HK-2 (cell line): ENCODE measurements at regions not wholly inside any gene's neighbourhood (a gene's known extent, or its start where the extent isn't known, plus 50 kb on each side); places are given as distances from the start of the nearest gene placed in this dataset.

Experiments
- DNase-seq: peaks from one replicate; pipeline ENCODE4 v3.0.0-alpha.2; 2018; ENCODE audit not compliant: unreplicated experiment

DNA sequence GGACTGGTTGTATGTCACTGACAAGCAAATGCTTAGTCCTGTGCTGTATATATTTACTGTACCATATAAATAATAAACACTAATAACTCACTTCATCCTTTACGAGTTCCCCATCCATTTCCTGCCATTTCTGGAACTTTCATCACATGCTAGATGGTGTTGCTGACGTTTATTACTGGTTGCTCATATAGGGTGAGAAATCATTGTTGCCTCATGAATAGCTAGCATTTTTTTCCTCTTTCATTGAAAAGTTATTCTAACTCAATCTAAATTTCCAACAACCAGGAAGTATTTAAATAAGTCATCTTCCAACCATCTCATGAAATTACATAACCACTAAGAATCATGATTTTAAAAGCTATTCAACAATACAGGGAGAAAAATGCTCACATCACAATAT, 88.6 kb upstream of the RCN1 start:
- DNase-seq, result no peak

DNA sequence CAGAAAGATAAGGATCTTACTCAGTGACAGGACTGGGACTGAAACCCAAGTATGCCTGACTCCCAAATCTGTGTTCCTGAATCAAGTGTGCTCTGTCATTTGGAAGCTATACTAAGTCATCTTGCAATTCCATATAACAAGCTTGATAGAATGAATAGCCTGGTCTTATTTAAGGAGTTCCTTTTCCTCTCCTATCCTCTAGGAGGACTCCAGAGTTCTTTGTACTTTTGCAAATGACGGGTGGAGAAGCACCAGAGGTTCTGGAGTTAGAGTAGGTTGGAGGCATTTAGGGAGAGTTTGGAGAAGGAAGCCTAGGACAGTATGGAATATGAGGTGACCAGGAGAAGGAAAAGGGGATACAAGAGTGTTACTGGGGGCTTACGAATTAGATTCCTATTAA, 92.9 kb upstream of the RCN1 start:
- DNase-seq, result no peak

- DNase-seq, result no peak
Observed at GRCh38 chr11:31996159-31996881, 94.6 kb upstream of the RCN1 start.

- DNase-seq, result no peak
Observed at GRCh38 chr11:31995525-31996094, 95.3 kb upstream of the RCN1 start.

DNA sequence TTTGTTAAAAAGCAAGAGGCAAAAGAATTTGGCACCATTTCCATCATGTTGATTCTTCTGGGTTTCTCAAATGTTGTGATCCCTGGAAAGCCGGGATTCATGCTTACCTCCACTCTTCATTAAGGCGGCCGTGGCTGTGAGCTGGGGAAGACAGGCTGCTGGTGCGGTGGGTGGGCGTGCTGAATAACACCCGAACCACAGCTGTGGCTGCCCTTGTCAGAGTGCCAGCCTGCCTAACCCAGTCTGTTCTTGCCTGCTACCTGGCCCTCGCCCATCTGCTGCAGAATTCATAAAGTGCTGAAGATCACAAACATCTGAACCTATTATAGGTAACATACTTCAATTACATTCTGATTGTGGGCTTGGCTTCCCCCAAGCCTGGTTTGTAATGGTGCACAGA, 95.8 kb upstream of the RCN1 start:
- no peak for DNase-seq

- no peak for DNase-seq
Observed at GRCh38 chr11:31987118-31988005, 103.5 kb upstream of the RCN1 start.

GRCh38 chr11:31986201-31986889, 104.5 kb upstream of the RCN1 start:
- DNase-seq, result no peak

DNA sequence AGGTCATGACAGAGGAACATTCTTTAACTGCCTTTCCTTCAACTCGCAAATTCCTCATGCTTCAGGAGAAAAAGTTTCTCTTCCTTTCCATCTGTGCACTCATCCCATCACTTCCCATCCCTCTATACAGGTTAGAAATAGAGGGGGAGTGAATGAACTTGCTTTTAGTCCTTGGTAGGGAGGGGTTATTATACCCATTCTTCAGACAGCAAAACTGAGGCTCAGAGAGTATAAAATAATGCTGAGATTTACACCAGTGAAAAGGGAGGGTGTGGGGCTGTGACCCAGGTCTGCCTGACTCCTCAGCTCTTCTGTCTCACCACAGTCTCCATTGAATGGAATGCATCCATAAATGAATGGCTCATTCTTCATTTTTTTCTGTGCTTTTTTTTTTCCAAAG, 109.4 kb upstream of the RCN1 start:
- no peak for DNase-seq

GRCh38 chr11:31977343-31977742, 113.5 kb upstream of the RCN1 start:
- DNase-seq, result no peak

- DNase-seq, result peak; percentile 37
Observed at GRCh38 chr11:31974366-31975136, 116.3 kb upstream of the RCN1 start.

GRCh38 chr11:31973172-31973571, 117.7 kb upstream of the RCN1 start:
- DNase-seq, result no peak

DNA sequence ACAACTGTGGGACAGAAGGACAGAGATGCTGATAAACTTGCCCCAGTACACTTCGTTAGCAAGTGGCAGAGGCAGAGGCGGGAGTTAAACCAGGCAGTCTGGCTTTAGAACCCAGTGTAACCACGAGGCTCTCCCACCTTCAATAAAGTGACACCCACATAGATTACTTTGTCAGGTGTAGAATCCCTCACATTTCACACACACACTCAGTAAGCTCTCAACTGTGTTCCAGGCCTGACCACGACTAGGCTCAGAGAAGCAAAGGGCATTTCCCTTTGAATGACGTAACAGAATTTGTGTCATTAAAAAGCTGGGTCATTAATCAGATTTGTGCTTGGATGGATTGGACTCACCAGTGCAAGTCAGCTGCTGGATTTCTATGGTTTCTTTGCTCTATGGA, 118.3 kb upstream of the RCN1 start:
- DNase-seq, result no peak

DNA sequence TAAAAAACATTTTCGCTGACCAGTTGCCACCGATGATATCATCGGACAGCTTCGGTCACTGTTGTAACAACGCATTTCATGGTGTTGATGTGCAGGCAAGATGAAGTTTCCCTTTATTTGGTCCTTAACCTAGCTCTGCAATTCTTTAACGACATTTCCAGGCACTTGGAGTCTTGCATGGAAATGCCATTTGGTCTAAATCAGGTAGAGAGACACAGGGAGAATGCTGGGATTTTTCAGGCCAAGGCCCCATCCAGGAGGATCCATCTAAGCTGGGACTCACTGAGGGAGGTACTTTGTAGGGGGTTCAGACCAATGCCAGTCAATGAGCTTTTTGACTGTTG, 121.5 kb upstream of the RCN1 start:
- DNase-seq, result no peak

- no peak for DNase-seq
Observed at GRCh38 chr11:31968461-31969358, 122.2 kb upstream of the RCN1 start.

DNA sequence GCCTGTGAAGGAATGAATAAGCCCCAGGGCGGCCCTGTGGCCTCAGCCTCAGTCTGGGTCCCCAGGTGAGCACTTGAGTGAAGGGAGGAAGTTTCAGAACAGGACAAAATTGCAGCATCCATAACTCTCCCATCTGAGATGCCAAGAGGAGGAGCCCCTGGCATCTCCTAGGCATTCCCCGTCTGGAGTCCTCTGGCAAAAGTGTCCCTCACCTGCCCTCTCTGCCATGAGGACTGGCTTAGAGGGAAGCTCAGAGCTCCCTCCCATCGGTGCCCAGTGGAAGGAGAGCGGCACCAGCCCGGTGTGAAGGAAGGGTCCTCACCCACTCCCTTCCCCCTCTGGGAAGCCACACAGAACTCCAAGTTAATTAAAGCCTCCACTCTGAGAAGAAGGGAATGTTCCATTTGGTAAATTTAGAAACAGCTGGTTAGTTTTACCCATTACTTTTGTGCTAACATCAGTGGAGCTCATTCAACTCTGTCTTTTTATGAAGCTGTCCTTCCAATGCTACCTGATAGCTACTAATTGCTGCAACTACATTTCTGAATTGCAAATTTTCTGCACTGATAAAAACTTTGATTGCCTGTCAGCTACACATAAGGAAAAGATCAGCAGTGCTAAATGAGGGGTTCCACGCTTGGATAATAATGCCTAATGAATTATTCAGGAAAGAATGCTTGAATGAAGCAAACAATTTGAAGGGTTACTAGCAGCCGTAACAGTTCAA, 123.3 kb upstream of the RCN1 start:
- DNase-seq, result no peak

GRCh38 chr11:31966846-31967245, 124.0 kb upstream of the RCN1 start:
- no peak for DNase-seq

DNA sequence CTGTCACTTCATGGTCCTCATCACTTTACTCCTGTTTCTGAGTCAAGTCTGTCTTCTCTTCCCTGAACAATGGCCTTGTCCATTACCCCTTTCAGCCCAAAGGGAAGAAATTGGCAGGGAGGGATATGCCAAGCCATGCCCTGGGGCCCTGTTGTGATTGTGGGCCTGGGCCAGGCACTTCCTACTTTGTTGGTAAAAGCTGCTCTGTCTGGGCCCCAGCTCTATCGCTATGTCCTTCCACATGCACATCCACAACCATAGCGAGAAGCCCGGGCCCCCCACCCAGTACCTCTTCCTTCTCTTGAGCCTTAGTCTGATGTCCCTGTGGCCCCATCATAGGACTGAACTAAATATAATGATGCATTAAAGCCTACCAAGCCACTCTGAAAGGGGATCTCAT, 126.7 kb upstream of the RCN1 start:
- DNase-seq, result no peak

- no peak for DNase-seq
Observed at GRCh38 chr11:31960126-31960525, 130.7 kb upstream of the RCN1 start.

GRCh38 chr11:31959716-31960115, 131.2 kb upstream of the RCN1 start:
- DNase-seq, result no peak
